ENCODE measurements at regions not wholly inside any gene's neighbourhood (a gene's known extent, or its start where the extent isn't known, plus 50 kb on each side); places are given as distances from the start of the nearest gene placed in this dataset.

DNA sequence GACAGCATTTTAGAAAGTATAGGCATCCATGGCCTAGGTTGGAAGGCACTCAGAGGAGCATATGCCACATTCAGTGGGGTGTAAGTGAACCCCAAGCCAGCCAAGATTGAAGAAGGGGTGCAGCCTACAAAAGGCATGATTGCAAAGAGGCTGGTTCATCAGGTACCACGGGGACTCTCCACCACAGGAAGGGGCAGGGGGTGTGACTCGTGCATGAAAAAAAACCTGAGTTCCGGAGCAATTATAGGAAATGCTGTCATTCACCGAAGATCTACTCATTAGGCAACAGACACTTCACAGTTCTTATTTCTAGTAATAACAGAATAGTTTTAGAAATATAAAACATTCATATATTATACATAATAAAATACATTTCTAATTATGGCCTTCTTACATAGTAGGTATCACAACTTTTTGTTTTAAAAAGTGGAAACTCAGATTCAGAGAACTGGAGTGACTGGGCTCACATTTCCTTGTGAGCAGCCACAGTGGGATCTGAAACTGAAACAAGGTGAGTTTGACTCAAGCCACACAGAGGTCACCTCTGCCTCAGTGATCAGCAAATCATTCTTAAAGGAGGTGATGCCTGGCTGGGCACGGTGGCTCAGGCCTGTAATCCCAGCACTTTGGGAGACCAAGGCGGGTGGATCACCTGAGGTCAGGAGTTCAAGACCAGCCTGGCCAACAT, 188.4 kb upstream of the GYPC start:
- no peak for DNase-seq
- no peak overlapping the region for H3K4me3 Mint-ChIP-seq
- TF ChIP-seq, protein P1, sequence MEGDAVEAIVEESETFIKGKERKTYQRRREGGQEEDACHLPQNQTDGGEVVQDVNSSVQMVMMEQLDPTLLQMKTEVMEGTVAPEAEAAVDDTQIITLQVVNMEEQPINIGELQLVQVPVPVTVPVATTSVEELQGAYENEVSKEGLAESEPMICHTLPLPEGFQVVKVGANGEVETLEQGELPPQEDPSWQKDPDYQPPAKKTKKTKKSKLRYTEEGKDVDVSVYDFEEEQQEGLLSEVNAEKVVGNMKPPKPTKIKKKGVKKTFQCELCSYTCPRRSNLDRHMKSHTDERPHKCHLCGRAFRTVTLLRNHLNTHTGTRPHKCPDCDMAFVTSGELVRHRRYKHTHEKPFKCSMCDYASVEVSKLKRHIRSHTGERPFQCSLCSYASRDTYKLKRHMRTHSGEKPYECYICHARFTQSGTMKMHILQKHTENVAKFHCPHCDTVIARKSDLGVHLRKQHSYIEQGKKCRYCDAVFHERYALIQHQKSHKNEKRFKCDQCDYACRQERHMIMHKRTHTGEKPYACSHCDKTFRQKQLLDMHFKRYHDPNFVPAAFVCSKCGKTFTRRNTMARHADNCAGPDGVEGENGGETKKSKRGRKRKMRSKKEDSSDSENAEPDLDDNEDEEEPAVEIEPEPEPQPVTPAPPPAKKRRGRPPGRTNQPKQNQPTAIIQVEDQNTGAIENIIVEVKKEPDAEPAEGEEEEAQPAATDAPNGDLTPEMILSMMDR (IDR thresholded peaks at IDR 0.05) = no peak
- no peak overlapping the region for H3K27ac Mint-ChIP-seq
- H3K36me3 Mint-ChIP-seq (ENCODE audit: low read depth) = no peaks in the 10 kb centered on the region
- no peaks in the 10 kb centered on the region for H3K4me1 Mint-ChIP-seq
- H3K27me3 Mint-ChIP-seq (ENCODE audit: low read depth, poor library complexity) = peaks cover 29% of the 10 kb centered on the region
- no peaks in the 10 kb centered on the region for H3K9me3 Mint-ChIP-seq

DNA sequence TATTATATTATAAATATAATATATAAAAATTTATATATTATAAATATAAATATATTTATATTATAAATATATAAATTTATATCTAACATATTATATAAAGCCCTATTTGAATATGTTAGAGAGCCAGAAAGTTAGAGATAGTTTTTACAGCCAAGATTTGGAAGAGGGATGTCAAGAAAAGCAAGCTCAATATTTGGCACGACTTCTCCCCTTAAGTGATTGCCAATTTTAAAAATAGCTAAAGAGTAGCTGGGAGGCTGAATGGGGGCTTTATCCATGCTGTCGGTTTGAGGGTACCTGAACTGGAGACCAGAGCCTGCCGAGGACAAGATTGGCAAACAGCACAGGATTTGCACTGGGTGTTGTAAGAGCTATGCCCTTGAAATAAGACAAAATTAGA, 180.9 kb upstream of the GYPC start:
- H3K27me3 Mint-ChIP-seq (ENCODE audit: low read depth, poor library complexity) = peaks cover 26% of the 10 kb centered on the region
- no peak overlapping the region for H3K27ac Mint-ChIP-seq
- H3K9me3 Mint-ChIP-seq = peaks cover 14% of the 10 kb centered on the region
- DNase-seq = no peak
- TF ChIP-seq, protein P1 (IDR thresholded peaks at IDR 0.05) = no peak
- no peaks in the 10 kb centered on the region for H3K4me1 Mint-ChIP-seq
- no peak overlapping the region for H3K4me3 Mint-ChIP-seq
- H3K36me3 Mint-ChIP-seq (ENCODE audit: low read depth) = no peaks in the 10 kb centered on the region

DNA sequence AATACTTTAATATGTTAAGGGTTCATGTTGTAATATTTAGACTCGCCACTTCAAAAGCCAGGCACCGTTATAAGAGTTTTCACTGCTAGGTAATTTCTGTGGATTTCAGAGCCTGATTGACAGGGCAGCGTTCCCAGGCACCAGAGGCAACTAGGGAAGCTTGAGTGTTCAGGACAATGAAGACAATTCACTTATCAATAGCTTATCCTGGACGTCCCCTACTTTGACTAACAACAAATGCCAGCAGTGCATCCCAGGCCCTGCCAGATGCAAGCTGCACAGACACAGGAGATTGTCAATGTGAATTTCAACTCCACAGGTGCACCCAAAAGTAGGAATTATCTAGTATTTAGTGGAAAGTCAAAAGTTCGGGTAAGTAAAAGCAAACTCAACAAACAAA, 179.3 kb upstream of the GYPC start:
- Mint-ChIP-seq H3K4me1 (no peaks in the 10 kb centered on the region), H3K27me3 (ENCODE audit: low read depth, poor library complexity) (peaks cover 14% of the 10 kb centered on the region), H3K9me3 (peaks cover 14% of the 10 kb centered on the region), H3K4me3 (no peak overlapping the region), H3K36me3 (ENCODE audit: low read depth) (no peaks in the 10 kb centered on the region), H3K27ac (no peak overlapping the region)
- DNase-seq = no peak
- TF ChIP-seq, protein P1 (IDR thresholded peaks at IDR 0.05) = no peak

DNA sequence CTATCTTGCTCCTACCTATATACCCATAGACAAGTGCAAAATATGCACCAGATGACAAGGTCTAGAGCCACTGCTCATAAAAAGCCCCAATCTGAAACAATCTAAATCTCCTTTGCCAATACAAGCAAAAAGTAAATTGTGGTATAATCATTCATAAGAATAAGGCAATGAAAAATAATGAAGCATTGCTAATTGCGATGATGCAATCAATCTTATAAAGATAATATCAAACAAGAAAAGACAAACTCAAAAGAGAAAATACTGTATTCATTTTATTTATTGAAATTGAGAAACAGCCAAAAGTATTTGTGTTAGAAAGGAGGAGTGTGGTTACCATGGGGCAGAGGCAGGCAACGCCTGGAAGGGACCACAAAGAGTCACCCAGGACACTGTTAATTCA, 175.9 kb upstream of the GYPC start:
- Mint-ChIP-seq H3K36me3 (ENCODE audit: low read depth) (no peaks in the 10 kb centered on the region), H3K4me3 (no peak overlapping the region), H3K27me3 (ENCODE audit: low read depth, poor library complexity) (no peaks in the 10 kb centered on the region), H3K27ac (no peak overlapping the region), H3K4me1 (no peaks in the 10 kb centered on the region), H3K9me3 (peaks cover 14% of the 10 kb centered on the region)
- TF ChIP-seq, protein P1 (IDR thresholded peaks at IDR 0.05) = no peak
- no peak for DNase-seq

DNA sequence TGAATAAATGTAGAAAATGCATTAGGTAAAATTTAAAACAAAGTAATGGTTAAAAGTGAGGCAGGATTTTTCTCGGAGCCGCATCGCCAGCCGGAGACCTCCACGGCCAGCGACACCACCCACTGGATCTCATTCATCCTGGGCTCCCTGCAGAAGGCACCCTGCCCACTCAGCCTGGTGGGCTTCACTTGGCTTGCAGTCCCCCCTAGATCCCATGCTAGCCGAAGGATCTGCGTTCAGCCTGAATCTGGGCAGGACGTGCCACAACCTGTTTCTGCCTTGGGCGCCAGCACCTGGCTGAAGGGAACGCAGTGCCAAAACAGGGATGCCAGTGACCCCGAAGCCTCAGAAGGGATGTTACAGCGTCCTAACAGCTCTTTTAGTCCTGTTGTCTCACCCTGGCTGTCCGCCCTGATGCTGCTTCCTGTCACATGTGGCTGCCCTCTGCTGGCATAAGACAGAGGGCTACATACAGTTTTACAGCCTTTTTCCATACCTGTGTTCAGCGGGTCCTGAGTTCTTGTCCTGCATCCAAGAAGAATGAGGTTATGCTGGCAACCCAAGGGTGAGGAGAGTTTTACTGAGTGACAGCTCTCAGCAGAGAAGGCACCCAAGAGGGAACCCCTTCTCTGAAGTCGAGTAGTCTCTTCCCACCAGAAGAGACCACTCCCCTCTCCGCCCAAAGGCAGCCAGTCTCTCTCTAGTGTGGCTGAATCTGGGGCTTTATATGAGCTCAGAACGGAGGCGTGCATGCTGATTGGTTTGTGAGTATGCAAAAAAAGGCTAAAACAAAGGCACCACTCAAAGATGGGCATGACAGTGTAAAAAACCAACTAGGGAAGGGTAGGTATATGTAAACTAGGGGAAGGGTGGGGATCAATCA, 173.1 kb upstream of the GYPC start:
- DNase-seq = peak; percentile 9
- Mint-ChIP-seq H3K4me1 (no peaks in the 10 kb centered on the region), H3K27me3 (ENCODE audit: low read depth, poor library complexity) (no peaks in the 10 kb centered on the region), H3K36me3 (ENCODE audit: low read depth) (no peaks in the 10 kb centered on the region), H3K4me3 (no peak overlapping the region), H3K27ac (no peak overlapping the region), H3K9me3 (peaks cover 14% of the 10 kb centered on the region)
- TF ChIP-seq, protein P1 (IDR thresholded peaks at IDR 0.05) = peak; percentile 24

Data from nephron progenitor cell (in vitro differentiated cells).